OCI-M1 (cell line): ENCODE measurements at regions not wholly inside any gene's neighbourhood (a gene's known extent, or its start where the extent isn't known, plus 50 kb on each side); places are given as distances from the start of the nearest gene placed in this dataset.
"Not testable (repeated sequence)": the region's sequence is repeated elsewhere in the genome, so short reads cannot be mapped to it uniquely, and the experiment has no call there.

ENCODE experiments used
- DNase-seq: peaks from one replicate; lab custom pipeline; 2025; lab: John Stamatoyannopoulos, UW

DNA sequence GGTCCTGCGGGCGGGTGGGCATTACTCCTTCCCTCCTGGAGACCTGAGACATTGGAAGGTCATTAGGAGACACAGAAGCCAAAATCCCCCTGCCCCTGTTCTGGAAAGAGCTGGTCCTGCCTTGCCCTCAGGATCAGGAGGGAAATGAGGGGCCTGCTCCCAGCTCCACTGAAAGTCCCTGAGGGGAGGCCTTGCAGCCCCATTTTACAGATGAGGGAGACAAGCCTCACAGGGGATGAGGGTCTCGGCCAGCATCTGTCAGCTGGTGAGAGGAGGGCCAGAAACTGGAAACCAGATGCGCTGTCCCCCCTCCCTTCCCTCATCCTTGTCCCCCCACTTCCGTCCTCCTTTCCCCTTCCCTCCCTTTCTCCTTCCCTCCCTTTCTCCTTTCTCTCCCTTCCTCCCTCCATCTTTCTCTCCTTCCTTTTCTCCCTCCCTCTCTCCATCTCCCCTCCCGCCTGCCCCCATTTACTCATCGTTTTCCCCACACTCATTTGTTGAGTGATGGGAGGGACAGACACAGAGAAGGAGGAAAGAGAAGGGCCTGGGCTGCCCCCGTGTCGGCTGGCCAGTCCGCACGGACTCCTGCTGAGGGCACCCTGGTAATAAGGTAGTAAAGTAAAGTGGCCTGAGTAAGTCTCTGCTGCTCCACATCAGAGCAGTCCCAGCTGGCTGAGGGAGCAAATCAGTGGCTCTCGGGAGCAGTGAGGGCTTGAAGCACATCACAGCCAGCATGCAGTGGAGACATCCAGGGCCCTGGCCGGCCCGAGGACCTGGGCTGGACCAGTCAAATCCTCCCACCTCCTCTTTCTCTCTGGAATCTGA is 112.4 kb upstream of the ALDH1A3 start:
- DNase-seq = no peak

GRCh38 chr15:100768501-100768931 is 111.1 kb upstream of the ALDH1A3 start:
- no peak for DNase-seq

DNA sequence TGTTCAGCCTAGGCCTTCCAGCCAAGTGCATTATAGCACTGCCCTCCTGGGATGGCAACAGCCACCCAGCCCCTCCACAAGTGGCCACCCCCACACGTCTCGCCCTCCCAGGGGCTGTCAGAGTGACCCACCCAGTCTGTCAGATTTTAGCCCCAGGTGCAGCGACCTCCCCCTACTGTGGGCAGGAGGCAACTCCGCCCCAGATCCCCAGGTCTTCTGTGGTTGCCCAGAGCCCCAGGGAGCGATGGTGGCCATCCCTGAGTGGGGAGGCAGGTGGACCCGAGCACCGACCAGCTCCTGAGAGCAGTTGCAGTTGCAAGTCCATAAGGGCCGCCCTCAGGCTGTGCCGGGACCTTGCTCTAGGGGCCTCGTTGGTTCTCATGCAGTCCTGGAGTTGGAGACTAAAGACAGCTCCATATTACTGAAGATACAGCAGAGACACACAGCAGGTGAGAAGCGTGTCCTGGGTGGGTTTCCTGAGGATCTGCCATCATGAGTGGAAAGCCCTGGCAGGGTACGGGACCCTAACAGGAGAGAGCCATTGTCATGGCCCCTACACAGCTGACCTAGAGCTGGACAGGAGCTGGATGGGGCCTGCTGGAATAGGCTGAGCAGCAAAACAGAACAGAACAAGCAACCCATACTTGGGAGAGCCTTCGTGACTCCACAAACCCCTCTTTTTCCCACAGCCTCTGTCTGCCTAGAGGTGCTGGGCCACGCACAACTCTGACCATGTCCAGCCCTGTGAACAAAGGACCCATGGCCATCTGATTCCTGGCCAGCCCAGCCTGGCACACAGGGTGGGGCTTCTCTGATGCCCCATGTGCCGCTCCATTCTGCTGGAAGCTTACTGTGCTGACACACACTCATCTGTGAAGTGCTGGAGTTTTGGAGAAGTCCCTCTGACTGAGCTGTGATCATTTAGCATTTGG is 110.3 kb upstream of the ALDH1A3 start:
- DNase-seq = no peak

DNA sequence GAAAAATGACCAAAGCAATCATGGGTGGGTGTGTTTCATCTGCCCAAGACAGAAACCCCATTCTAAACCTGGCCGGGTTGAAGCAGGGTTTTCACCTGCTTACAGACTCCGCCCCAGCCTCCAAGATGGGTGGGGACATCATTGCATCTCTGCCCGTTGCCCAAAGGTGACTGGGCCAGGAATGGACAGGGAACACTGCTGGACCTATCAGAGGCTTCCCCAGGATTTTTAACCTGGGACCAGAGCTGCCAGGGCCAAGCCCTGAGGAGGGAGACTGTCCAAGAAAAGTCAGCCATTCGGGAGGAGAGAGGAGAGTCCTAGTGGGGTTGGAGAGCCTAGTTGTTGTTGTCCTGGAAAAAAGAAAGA is 109.7 kb upstream of the ALDH1A3 start:
- no peak for DNase-seq

DNA sequence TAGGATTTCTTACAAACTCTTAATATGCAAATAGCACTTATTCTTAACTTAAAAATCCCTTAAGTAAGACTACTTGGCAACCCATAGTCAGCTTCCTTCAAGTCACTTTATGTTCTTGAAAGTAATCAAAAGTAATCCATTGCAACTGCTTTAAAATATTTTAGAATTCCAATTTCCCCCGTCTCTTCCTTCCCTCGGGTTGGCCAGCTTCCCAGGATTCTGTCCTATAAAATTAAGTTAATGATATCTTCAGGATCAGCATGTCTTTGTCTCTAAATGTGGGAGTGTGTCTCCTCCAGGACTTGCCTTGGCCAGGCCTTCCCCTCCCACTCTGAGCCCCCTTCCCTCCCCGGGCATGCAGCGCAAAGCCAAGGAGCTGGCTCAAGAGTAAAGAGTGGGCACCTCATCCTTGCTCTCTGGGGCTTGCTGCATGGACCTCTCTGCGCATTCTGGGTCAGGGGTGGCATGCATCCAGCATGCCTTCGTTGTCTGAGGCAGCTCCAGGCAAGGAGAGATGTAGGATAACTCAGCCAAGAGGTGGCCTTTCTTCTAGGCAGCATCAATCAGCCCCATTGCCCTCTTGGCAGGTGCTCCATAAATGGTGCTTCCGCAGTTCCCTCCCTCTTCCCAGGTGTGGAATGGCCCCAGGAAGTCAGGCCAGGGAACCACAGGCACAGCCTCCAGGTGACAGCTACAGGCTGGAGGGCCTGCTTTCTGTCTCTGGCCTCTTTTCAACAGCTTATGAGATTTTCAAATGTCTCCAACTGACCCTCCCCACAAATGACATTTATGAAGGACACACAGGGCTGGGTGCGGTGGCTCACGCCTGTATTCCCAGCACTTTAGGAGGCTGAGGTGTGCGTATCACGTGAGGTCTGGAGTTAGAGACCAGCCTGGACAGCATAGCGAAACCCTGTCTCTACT is 108.7 kb upstream of the ALDH1A3 start:
- DNase-seq = no peak

- DNase-seq = no peak
Measured at GRCh38 chr15:100771746-100772145, 107.9 kb upstream of the ALDH1A3 start.

DNA sequence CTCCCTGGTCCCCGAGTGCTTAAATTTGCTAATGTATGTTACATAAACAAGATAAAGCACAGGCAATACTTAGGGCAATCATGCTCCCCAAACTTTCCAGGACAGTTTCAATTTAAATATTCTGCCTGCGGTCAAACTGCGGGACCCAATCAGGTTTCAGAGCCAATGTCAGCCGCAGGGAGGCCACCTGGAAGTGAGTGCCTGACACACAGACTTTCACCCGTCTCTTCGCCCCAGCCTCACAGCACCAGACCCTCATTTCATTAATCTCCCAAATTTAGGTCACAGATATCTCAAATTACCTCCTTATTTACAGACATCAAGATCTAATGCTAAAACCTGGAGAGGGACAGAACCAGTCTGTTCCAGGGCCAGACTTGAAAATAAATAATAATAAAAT is 107.2 kb upstream of the ALDH1A3 start:
- DNase-seq = no peak

GRCh38 chr15:100772892-100773520 is 106.6 kb upstream of the ALDH1A3 start:
- DNase-seq = no peak

DNA sequence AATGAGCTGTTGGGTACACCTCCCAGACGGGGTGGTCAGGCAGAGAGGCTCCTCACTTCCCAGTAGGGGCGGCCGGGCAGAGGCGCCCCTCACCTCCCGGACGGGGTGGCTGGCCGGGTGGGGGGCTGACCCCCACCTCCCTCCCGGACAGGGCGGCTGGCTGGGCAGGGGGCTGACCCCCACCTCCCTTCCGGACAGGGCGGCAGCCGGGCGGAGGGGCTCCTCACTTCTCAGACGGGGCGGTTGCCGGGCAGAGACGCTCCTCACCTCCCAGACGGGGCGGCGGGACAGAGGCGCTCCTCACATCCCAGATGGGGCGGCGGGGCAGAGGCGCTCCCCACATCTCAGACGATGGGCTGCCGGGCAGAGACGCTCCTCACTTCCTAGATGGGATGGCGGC is 105.6 kb upstream of the ALDH1A3 start:
- not testable (repeated sequence) for DNase-seq

- no peak for DNase-seq
Measured at GRCh38 chr15:100775581-100776185, 103.9 kb upstream of the ALDH1A3 start.

- DNase-seq = no peak
Measured at GRCh38 chr15:100777821-100778220, 101.8 kb upstream of the ALDH1A3 start.

DNA sequence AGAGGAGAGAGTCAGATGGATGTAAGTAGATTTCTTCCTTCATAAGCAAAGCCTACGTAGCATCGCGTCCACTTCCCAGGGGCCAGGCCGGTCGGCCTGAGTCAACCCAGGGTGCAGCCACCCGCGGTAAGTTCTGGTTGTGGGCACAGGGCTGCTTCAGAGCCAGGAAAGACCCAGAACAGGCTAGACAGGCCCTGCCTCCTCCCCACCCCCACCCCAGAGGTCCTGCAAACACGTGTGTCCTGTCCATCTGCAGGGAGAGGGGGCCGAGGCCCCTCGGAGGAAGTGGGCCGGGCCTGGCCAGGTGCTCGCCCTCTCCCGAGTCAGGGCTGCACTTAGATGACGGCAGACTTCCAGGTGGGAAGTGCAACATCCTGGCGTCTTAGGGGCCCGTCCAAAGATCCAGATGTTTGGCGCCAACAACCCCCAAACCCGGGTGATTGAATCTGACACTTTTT is 100.8 kb upstream of the ALDH1A3 start:
- no peak for DNase-seq

DNA sequence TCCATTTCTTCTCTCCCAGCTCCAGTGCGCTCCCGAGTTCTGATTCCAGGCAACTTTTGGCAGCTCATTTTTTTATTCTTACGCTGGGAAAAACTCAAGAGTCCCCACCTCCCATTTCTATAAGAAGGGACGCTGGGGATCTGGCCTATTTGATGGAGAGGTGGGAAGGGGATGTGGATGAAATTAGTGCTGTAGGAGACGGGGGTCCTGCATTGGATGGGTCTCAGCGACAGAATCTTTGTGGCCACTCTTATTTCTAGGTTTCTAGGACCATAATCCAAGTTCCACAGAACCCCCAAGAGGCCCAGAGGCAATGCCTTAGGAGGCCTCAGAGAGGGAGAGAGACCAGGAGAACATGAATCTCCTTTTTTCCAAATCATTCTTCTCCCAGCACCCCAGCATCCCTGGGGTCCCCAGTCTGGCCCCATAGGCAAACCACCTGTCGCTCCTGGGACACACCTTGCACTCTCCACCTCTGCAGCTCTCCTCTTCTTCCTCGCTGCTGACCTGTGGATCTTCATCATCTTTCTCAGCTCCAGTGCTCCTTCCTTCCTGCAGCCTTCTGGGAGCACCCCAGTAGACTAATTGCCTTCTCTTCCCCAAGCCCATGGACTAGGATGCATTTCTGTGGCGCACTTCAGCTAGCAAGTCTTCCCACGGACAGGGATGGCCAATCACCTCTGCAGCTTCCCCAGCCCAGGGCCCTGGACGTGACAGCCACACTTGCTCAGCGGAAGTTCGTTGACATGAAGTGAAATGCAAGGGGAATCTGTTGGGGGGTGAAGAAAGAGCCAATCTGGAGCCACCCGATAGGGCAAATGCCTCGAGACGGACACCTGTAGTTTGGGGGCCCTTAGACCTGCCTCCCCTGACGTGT is 100.1 kb upstream of the ALDH1A3 start:
- no peak for DNase-seq

- DNase-seq = no peak
Measured at GRCh38 chr15:100780208-100780800, 99.3 kb upstream of the ALDH1A3 start.

DNA sequence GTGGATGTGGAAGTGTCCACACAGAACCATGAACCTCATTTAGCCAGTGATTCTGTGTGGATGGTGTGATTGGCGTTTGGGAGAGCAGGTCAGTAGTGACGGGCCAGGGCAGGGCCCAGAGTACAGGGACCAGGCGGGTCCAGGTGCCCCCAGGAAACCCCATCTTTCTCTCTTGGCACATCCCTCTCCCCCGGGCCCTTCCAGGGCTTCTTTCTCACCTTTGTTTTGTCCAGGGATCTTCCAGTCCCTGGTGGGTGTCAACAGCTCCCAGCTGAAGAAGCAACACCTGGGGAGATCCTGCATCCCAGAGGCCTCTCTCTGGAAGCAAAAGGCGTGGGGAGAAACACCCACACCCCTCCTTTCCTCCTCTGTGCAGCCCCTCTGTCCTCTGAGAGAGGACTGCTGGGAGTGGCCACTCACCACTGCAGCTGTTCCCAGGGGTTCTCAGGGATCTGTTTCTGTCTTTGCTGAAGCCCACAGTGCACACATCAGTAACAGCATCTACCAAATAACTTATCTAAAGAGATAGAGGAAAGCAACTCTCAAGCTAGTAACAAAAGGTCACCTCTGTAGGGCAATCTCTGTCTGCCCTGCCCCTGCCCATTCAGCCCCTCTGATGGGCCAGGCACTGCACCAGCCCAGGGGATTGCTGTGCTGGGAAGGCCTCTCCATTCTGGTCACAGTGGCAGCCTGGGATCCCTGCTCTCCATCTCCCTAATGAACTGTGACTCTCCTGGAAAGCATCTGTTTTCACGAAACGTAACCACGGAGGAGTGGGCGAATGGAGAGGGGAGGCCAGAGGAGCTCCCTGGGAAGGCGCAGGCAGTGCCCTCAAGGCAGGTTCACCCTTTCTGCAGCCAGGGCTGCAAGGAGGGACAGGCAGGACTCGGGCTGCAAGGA is 98.3 kb upstream of the ALDH1A3 start:
- no peak for DNase-seq

- no peak for DNase-seq
Measured at GRCh38 chr15:100781961-100782530, 97.6 kb upstream of the ALDH1A3 start.

DNA sequence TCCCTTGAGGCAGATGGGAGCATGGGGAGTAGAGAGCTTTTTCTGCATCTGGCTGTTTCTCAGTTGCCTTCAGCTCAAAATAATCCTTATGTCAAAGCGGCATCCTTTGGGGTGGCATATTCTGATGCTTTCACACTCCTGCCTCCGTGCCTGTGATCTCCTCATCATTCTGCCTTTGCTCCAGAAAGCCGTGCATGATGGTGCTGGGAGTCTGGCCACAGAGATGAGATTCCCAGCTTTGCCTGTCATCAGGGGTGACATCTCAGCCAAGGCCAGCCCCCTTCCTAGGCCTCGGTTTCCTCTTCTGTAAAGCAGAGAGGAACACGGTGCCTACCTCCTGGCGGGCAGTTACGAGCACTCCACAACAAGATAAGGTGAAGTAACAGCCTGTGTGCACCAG is 96.3 kb upstream of the ALDH1A3 start:
- no peak for DNase-seq
